ENCODE measurements at regions not wholly inside any gene's neighbourhood (a gene's known extent, or its start where the extent isn't known, plus 50 kb on each side); places are given as distances from the start of the nearest gene placed in this dataset.

DNA sequence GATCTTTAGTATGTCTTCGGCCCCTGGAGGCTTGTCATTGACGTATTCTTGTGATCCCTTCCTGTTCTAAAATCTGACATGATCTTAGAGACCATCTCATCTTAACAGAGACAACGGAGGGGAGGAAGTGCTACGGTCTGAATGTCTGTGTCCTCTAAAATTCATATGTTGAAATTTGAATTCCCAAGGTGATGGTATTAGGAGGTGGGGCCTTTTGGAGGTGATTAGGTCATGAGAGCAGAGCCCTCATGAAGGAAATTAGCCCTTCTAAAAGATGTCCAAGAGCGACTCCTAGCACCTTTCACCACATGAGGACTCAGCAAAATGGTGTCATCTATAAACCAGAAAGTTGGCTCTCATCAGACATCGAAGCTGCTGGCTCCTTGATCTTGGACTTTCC, 233.2 kb upstream of the CMC1 start:
- H3K27ac Mint-ChIP-seq: no peak overlapping the region
- no peaks in the 10 kb centered on the region for H3K4me1 Mint-ChIP-seq (ENCODE audit: low read depth)
- intact Hi-C loops (cut with micrococcal nuclease): no loop called here
- H3K4me3 Mint-ChIP-seq: no peak overlapping the region
- H3K27me3 Mint-ChIP-seq: no peaks in the 10 kb centered on the region
- no peaks in the 10 kb centered on the region for H3K36me3 Mint-ChIP-seq (ENCODE audit: low read depth)
- H3K9me3 Mint-ChIP-seq: peaks cover 13% of the 10 kb centered on the region

GRCh38 chr3:28012830-28013229, 228.6 kb upstream of the CMC1 start:
- Mint-ChIP-seq H3K4me1 (ENCODE audit: low read depth) (no peaks in the 10 kb centered on the region), H3K36me3 (ENCODE audit: low read depth) (no peaks in the 10 kb centered on the region), H3K27me3 (no peaks in the 10 kb centered on the region), H3K27ac (no peak overlapping the region), H3K4me3 (no peak overlapping the region), H3K9me3 (no peaks in the 10 kb centered on the region)
- intact Hi-C loops (cut with micrococcal nuclease): no loop called here

DNA sequence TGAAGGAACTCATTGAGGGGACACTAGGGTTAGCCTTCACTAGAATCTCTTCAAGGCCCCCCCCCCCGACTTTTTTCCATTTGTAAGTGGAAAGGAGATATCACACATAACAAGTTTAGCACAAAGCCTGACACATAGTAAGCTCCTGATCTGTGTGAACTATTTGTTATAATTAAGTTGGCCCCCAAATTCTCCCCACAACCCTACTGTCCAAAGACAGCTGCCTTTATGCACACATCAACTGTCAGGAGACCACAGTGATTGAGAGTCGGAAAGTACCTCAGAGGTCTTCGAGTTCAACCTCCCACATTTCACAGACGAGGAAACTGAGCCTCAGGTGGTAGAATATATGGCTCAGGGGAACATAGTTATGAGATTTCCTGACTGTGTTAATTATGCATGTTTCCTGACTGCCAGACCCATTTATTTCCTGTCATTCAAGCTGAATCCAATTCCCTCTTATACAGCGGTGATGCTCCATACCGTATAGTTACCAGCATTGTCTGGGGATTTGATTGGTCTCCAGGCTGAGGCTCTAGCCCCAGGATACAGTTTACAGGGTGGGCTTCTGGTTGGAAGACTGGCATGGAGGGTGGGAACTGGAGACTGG, 227.4 kb upstream of the CMC1 start:
- Mint-ChIP-seq H3K36me3 (ENCODE audit: low read depth) (no peaks in the 10 kb centered on the region), H3K27me3 (no peaks in the 10 kb centered on the region), H3K4me3 (no peak overlapping the region), H3K4me1 (ENCODE audit: low read depth) (no peaks in the 10 kb centered on the region), H3K27ac (no peak overlapping the region), H3K9me3 (no peaks in the 10 kb centered on the region)
- intact Hi-C loops (cut with micrococcal nuclease): no loop called here

DNA sequence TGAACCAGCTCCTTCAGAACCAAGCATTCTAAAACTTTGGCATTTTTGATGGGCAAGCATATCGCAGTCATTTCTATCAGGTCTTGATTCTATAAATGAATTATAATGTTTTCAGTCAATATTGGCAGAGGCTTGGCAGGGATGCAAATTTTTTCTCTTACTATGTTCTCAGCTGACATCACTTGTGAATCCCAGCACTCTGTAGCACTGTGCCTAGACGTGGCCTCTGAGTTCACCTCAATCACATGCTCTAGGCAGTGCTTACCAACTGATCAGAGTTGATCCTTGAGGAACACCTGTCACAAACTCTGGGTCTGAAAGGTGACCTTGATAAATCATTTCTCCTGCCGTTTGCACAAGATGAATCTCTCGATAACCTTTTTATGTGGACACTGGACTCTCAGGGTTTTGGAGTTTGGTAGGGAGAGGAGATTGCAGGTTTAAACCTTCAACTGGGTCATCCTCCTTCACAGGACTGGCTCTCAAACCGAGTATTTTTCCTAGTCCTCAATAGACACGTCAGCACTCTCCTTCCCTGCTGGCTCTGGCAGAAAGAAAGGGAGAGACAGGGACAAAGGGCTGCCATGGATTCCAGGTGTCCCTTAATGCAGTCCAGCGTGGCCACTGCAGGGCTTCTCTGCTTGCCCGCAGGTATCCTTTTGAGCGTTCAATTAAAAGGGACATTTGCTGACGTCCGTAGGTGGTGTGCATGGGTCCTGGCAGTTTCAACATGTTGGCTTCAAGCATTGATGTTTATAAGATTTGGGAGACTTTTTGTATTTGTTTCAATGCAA, 222.3 kb upstream of the CMC1 start:
- H3K4me3 Mint-ChIP-seq: no peak overlapping the region
- H3K27ac Mint-ChIP-seq: no peak overlapping the region
- H3K36me3 Mint-ChIP-seq (ENCODE audit: low read depth): no peaks in the 10 kb centered on the region
- H3K4me1 Mint-ChIP-seq (ENCODE audit: low read depth): no peaks in the 10 kb centered on the region
- H3K27me3 Mint-ChIP-seq: no peaks in the 10 kb centered on the region
- intact Hi-C loops (cut with micrococcal nuclease): no loop called here
- H3K9me3 Mint-ChIP-seq: peaks cover 23% of the 10 kb centered on the region

GRCh38 chr3:28019740-28020139, 221.7 kb upstream of the CMC1 start:
- H3K9me3 Mint-ChIP-seq: peaks cover 29% of the 10 kb centered on the region
- no peaks in the 10 kb centered on the region for H3K36me3 Mint-ChIP-seq (ENCODE audit: low read depth)
- H3K4me1 Mint-ChIP-seq (ENCODE audit: low read depth): no peaks in the 10 kb centered on the region
- intact Hi-C loops (cut with micrococcal nuclease): no loop called here
- H3K27ac Mint-ChIP-seq: no peak overlapping the region
- no peak overlapping the region for H3K4me3 Mint-ChIP-seq
- H3K27me3 Mint-ChIP-seq: no peaks in the 10 kb centered on the region

GRCh38 chr3:28022916-28023315, 218.5 kb upstream of the CMC1 start:
- H3K27me3 Mint-ChIP-seq: no peaks in the 10 kb centered on the region
- no peaks in the 10 kb centered on the region for H3K36me3 Mint-ChIP-seq (ENCODE audit: low read depth)
- intact Hi-C loops (cut with micrococcal nuclease): no loop called here
- peaks cover 45% of the 10 kb centered on the region for H3K9me3 Mint-ChIP-seq
- no peak overlapping the region for H3K4me3 Mint-ChIP-seq
- no peak overlapping the region for H3K27ac Mint-ChIP-seq
- no peaks in the 10 kb centered on the region for H3K4me1 Mint-ChIP-seq (ENCODE audit: low read depth)

GRCh38 chr3:28028554-28028953, 212.9 kb upstream of the CMC1 start:
- peaks cover 55% of the 10 kb centered on the region for H3K9me3 Mint-ChIP-seq
- H3K36me3 Mint-ChIP-seq (ENCODE audit: low read depth): no peaks in the 10 kb centered on the region

DNA sequence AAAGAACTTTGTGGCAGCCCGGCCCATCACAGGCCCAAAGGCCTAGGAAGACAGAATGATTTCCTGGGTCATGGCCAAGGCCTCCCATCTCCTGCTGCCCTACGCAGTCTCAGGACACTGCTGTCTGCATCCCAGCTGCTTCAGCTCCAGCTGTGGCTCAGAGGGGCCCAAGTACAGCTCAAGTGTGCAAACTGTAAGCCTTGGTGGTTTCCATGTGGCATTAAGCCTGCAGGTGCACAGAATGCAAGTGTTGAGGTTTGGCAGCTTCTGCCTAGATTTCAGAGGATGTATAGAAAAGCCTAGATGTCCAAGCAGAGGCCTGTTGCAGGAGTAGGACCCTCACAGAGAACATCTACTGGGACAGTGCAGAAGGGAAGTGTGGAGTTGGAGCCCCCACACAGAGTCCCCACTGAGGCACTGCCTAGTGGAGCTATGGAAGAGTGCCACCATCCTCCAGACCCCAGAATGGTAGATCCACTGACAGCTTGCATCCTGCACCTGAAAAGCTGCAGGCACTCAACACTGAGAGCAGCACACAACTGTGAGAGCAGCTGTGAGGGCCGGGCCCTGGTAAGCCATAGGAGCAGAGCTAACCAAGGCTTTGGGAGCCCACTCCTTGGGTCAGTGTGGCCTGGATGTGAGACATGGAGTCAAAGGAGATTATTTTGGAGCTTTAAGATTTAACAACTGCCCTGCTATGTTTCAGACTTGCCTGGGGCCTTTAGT, 208.2 kb upstream of the CMC1 start:
- intact Hi-C loops (cut with micrococcal nuclease): no loop called here
- no peaks in the 10 kb centered on the region for H3K27me3 Mint-ChIP-seq
- no peaks in the 10 kb centered on the region for H3K36me3 Mint-ChIP-seq (ENCODE audit: low read depth)
- no peak overlapping the region for H3K27ac Mint-ChIP-seq
- H3K4me3 Mint-ChIP-seq: no peak overlapping the region
- H3K9me3 Mint-ChIP-seq: peaks cover 24% of the 10 kb centered on the region
- H3K4me1 Mint-ChIP-seq (ENCODE audit: low read depth): no peaks in the 10 kb centered on the region

More at GRCh38 chr3:28028554-28028953, 212.9 kb upstream of the CMC1 start:
- Mint-ChIP-seq H3K27ac (no peak overlapping the region), H3K27me3 (no peaks in the 10 kb centered on the region), H3K4me1 (ENCODE audit: low read depth) (no peaks in the 10 kb centered on the region), H3K4me3 (no peak overlapping the region)
- intact Hi-C loops (cut with micrococcal nuclease): no loop called here

DNA sequence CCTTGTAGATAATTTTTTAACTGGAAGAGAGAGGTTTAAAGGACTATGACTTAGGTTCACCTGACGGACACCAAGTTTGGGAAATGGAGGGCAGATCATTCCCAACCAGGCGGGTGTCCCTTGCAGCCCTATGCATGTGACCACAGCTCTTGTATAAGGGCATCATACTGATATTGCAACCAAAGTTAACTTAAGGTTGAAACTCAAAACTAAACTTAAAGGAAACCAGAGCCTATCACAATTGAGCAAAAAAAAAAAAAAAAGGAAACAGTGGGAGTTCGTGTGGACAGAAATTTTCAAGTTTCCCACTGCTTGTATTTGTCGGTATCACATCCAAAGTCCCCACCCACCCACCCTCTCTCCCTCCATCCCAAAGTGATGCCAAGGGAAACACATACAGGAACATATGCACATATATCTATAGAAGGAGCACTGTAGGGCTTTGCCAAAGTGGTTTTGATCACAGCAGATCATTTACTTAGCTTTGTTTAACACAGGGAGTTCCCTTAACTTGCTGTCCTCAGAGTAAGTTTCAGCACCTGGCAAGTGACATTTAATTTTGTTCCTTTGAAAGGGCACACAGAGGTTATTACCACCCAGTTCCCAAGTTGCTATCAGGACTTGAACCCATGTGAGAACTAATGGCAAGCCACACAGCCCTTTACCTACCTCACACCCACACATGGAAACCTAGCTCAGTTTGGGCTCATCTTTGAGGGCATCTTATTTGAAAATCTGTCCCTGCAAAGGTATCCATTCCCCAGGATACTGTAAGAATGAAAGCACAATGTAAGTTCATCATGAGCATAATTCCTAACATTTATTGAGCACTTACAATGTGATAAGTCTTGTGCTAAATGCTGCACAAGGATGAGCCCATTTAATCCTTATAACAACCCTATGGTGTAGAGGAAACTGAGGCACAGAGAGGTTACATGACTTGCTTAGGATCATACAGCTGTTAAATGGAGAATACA, 204.5 kb upstream of the CMC1 start:
- Mint-ChIP-seq H3K27me3 (no peaks in the 10 kb centered on the region), H3K9me3 (peaks cover 11% of the 10 kb centered on the region), H3K4me1 (ENCODE audit: low read depth) (no peaks in the 10 kb centered on the region), H3K36me3 (ENCODE audit: low read depth) (no peaks in the 10 kb centered on the region), H3K4me3 (no peak overlapping the region), H3K27ac (no peak overlapping the region)
- intact Hi-C loops (cut with micrococcal nuclease): no loop called here

GRCh38 chr3:28039234-28039633, 202.2 kb upstream of the CMC1 start:
- Mint-ChIP-seq H3K4me1 (ENCODE audit: low read depth) (no peaks in the 10 kb centered on the region), H3K27me3 (peaks cover 1% of the 10 kb centered on the region), H3K4me3 (no peak overlapping the region), H3K9me3 (no peaks in the 10 kb centered on the region), H3K36me3 (ENCODE audit: low read depth) (no peaks in the 10 kb centered on the region), H3K27ac (no peak overlapping the region)
- intact Hi-C loops (cut with micrococcal nuclease): no loop called here

- H3K9me3 Mint-ChIP-seq: no peaks in the 10 kb centered on the region
- H3K27me3 Mint-ChIP-seq: peaks cover 1% of the 10 kb centered on the region
- intact Hi-C loops (cut with micrococcal nuclease): no loop called here
- no peaks in the 10 kb centered on the region for H3K36me3 Mint-ChIP-seq (ENCODE audit: low read depth)
- no peak overlapping the region for H3K4me3 Mint-ChIP-seq
- no peaks in the 10 kb centered on the region for H3K4me1 Mint-ChIP-seq (ENCODE audit: low read depth)
- no peak overlapping the region for H3K27ac Mint-ChIP-seq
These were observed 201.6 kb upstream of the CMC1 start for GRCh38 chr3:28039829-28040228.

- intact Hi-C loops (cut with micrococcal nuclease): no loop called here
- Mint-ChIP-seq H3K4me3 (no peak overlapping the region), H3K9me3 (no peaks in the 10 kb centered on the region), H3K27me3 (peaks cover 1% of the 10 kb centered on the region), H3K27ac (no peak overlapping the region), H3K4me1 (ENCODE audit: low read depth) (no peaks in the 10 kb centered on the region), H3K36me3 (ENCODE audit: low read depth) (no peaks in the 10 kb centered on the region)
These were observed 199.3 kb upstream of the CMC1 start for GRCh38 chr3:28042095-28042635.

DNA sequence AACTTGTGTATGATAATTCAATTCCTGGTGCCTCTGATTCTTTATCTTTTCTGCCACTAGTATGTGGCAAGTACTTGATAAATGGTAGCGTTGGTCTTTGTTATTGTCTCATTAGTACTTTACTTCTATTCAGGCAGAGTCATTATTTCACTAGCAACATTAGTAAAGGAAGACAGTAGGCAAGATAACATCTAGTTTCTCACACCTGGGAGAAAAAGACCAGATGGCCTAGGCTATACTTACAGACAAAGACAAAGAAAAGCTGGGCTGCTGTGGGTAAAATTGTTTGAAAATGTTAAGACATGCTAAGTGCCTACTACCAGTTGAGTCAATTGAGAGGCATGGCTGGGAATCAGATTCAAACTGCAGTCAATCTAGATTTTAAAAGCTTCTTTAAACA, 198.7 kb upstream of the CMC1 start:
- H3K36me3 Mint-ChIP-seq (ENCODE audit: low read depth): no peaks in the 10 kb centered on the region
- intact Hi-C loops (cut with micrococcal nuclease): no loop called here

More for the DNA sequence above, 198.7 kb upstream of the CMC1 start:
- no peaks in the 10 kb centered on the region for H3K9me3 Mint-ChIP-seq
- peaks cover 1% of the 10 kb centered on the region for H3K27me3 Mint-ChIP-seq
- H3K27ac Mint-ChIP-seq: no peak overlapping the region
- H3K4me3 Mint-ChIP-seq: no peak overlapping the region
- no peaks in the 10 kb centered on the region for H3K4me1 Mint-ChIP-seq (ENCODE audit: low read depth)

Measured in dendritic cell treated with granulocyte-macrophage colony-stimulating factor and Interleukin-4, amounts not matched to agents 40 ng/mL and 50 ng/mL, for 4 days (primary cell).